ENCODE measurements at regions not wholly inside any gene's neighbourhood (a gene's known extent, or its start where the extent isn't known, plus 50 kb on each side); places are given as distances from the start of the nearest gene placed in this dataset.

- no peak for DNase-seq
- no peak overlapping the region for H3K9ac ChIP-seq (ENCODE audit: low read depth in 2 of 2, low read length in 2 of 2)
- H3K36me3 ChIP-seq: no peaks in the 10 kb centered on the region
- H3K27ac ChIP-seq: no peak overlapping the region
- intact Hi-C loops (cut with DNase I): no loop called here
- no peak overlapping the region for H3K4me3 ChIP-seq
- no peak for TF ChIP-seq CTCF (IDR thresholded peaks at IDR 0.05)
- no peaks in the 10 kb centered on the region for H3K9me3 ChIP-seq
- no peaks in the 10 kb centered on the region for H3K4me1 ChIP-seq
- H3K27me3 ChIP-seq: no peaks in the 10 kb centered on the region
Observed at GRCh38 chrX:129034196-129034595, 489.1 kb downstream of the SMARCA1 start.

GRCh38 chrX:129026202-129026601 is 497.1 kb downstream of the SMARCA1 start:
- Histone ChIP-seq H3K9me3 (no peaks in the 10 kb centered on the region), H3K27ac (no peak overlapping the region), H3K36me3 (no peaks in the 10 kb centered on the region), H3K4me3 (no peak overlapping the region), H3K4me1 (no peaks in the 10 kb centered on the region), H3K27me3 (no peaks in the 10 kb centered on the region), H3K9ac (ENCODE audit: low read depth in 2 of 2, low read length in 2 of 2) (no peak overlapping the region)
- intact Hi-C loops (cut with DNase I): no loop called here
- TF ChIP-seq CTCF (IDR thresholded peaks at IDR 0.05): no peak
- DNase-seq: no peak

GRCh38 chrX:129025376-129025775 is 497.9 kb downstream of the SMARCA1 start:
- Histone ChIP-seq H3K9ac (ENCODE audit: low read depth in 2 of 2, low read length in 2 of 2) (no peak overlapping the region), H3K9me3 (no peaks in the 10 kb centered on the region), H3K36me3 (no peaks in the 10 kb centered on the region), H3K4me3 (no peak overlapping the region), H3K27me3 (no peaks in the 10 kb centered on the region), H3K27ac (no peak overlapping the region), H3K4me1 (no peaks in the 10 kb centered on the region)
- TF ChIP-seq CTCF (IDR thresholded peaks at IDR 0.05): no peak
- no peak for DNase-seq
- intact Hi-C loops (cut with DNase I): no loop called here

GRCh38 chrX:129019412-129019811 is 503.9 kb downstream of the SMARCA1 start:
- H3K4me1 ChIP-seq: no peaks in the 10 kb centered on the region
- H3K27me3 ChIP-seq: no peaks in the 10 kb centered on the region
- no peaks in the 10 kb centered on the region for H3K9me3 ChIP-seq
- no peak overlapping the region for H3K27ac ChIP-seq
- H3K4me3 ChIP-seq: no peak overlapping the region
- no peak overlapping the region for H3K9ac ChIP-seq (ENCODE audit: low read depth in 2 of 2, low read length in 2 of 2)
- no peaks in the 10 kb centered on the region for H3K36me3 ChIP-seq
- TF ChIP-seq CTCF (IDR thresholded peaks at IDR 0.05): no peak
- DNase-seq: no peak
- intact Hi-C loops (cut with DNase I): no loop called here

GRCh38 chrX:129015381-129015780 is 507.9 kb downstream of the SMARCA1 start:
- H3K4me1 ChIP-seq: no peaks in the 10 kb centered on the region
- H3K4me3 ChIP-seq: no peak overlapping the region
- no peaks in the 10 kb centered on the region for H3K9me3 ChIP-seq
- H3K9ac ChIP-seq (ENCODE audit: low read depth in 2 of 2, low read length in 2 of 2): no peak overlapping the region
- no peaks in the 10 kb centered on the region for H3K27me3 ChIP-seq
- no peak for TF ChIP-seq CTCF (IDR thresholded peaks at IDR 0.05)
- H3K36me3 ChIP-seq: no peaks in the 10 kb centered on the region
- intact Hi-C loops (cut with DNase I): no loop called here
- no peak for DNase-seq
- no peak overlapping the region for H3K27ac ChIP-seq

GRCh38 chrX:129013574-129013973 is 509.7 kb downstream of the SMARCA1 start:
- Histone ChIP-seq H3K27me3 (no peaks in the 10 kb centered on the region), H3K4me1 (no peaks in the 10 kb centered on the region), H3K27ac (no peak overlapping the region), H3K9me3 (no peaks in the 10 kb centered on the region), H3K4me3 (no peak overlapping the region), H3K9ac (ENCODE audit: low read depth in 2 of 2, low read length in 2 of 2) (no peak overlapping the region), H3K36me3 (no peaks in the 10 kb centered on the region)
- TF ChIP-seq CTCF (IDR thresholded peaks at IDR 0.05): no peak
- intact Hi-C loops (cut with DNase I): no loop called here
- no peak for DNase-seq

All from colonic mucosa (tissue), 4 donors.